ENCODE measurements at regions not wholly inside any gene's neighbourhood (a gene's known extent, or its start where the extent isn't known, plus 50 kb on each side); places are given as distances from the start of the nearest gene placed in this dataset.

- no peak for TF ChIP-seq CTCF (IDR thresholded peaks at IDR 0.05; ENCODE audit: low read depth, low read length)
- no peak for TF ChIP-seq POLR2A (IDR thresholded peaks at IDR 0.05; ENCODE audit: extremely low read depth, insufficient read length)
These were observed 296.7 kb downstream of the LPIN1 start for GRCh38 chr2:12043131-12043530.
